Stomach (tissue), 4 donors: ENCODE measurements at regions not wholly inside any gene's neighbourhood (a gene's known extent, or its start where the extent isn't known, plus 50 kb on each side); places are given as distances from the start of the nearest gene placed in this dataset.

Experiments
- POLR2A ChIP-seq, 4 donors: fragments of 450-650 bp; IDR thresholded peaks; one replicate each; pipeline ENCODE4 v1.6.1; 2016; ENCODE audit warnings: antibody characterized with exemption in 4 of 4, control low read depth in 2 of 4, mild to moderate bottlenecking in 1 of 4, moderate library complexity in 1 of 4
- TF ChIP-seq, protein P1 (sequence below), 7 experiments: fragments of 450-650 bp in 4 of 7; fragments of 200-600 bp in 3 of 7; sonication (generic) in 3 of 7; IDR thresholded peaks; one replicate each; pipeline ENCODE4 v1.5.1; 2016 to 2019; ENCODE audit warnings: antibody characterized with exemption in 7 of 7, control low read depth in 2 of 7, mild to moderate bottlenecking in 1 of 7

DNA sequence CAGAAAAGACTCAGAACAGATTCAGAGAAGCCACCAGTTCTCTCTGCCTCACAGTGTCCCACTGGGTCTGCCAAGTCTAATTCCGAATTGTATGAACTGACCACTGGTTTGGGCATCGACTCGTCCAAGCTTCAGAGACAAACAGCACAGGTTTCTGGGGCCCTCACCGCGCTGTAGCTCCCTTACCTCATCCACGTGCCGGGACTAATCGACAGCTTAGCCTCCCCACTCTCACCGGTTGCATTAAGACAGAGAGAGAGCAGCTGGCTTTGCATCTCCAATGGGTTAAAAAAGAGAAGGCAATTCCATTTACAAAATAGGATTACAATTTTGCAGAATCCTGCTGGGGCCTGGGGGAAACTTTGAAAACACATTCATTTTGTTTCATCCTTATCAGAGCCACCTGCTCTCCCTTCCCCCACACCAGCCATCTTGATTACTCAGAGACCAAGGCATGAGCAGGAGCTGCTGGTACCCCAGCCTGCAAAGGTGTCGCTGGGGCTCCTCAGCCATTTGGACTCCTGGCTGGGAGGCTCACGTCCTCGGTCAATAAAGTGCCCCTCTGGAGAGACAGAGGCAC is 95.3 kb upstream of the RPL38 start:
- TF ChIP-seq, protein P1, sequence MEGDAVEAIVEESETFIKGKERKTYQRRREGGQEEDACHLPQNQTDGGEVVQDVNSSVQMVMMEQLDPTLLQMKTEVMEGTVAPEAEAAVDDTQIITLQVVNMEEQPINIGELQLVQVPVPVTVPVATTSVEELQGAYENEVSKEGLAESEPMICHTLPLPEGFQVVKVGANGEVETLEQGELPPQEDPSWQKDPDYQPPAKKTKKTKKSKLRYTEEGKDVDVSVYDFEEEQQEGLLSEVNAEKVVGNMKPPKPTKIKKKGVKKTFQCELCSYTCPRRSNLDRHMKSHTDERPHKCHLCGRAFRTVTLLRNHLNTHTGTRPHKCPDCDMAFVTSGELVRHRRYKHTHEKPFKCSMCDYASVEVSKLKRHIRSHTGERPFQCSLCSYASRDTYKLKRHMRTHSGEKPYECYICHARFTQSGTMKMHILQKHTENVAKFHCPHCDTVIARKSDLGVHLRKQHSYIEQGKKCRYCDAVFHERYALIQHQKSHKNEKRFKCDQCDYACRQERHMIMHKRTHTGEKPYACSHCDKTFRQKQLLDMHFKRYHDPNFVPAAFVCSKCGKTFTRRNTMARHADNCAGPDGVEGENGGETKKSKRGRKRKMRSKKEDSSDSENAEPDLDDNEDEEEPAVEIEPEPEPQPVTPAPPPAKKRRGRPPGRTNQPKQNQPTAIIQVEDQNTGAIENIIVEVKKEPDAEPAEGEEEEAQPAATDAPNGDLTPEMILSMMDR (IDR thresholded peaks at IDR 0.05), result no peak
- TF ChIP-seq POLR2A (IDR thresholded peaks at IDR 0.05), result no peak
